ENCODE measurements at regions not wholly inside any gene's neighbourhood (a gene's known extent, or its start where the extent isn't known, plus 50 kb on each side); places are given as distances from the start of the nearest gene placed in this dataset.

GRCh38 chr10:43803791-43804190 lies 155.1 kb upstream of the ZNF32 start:
- TF ChIP-seq, protein P1, sequence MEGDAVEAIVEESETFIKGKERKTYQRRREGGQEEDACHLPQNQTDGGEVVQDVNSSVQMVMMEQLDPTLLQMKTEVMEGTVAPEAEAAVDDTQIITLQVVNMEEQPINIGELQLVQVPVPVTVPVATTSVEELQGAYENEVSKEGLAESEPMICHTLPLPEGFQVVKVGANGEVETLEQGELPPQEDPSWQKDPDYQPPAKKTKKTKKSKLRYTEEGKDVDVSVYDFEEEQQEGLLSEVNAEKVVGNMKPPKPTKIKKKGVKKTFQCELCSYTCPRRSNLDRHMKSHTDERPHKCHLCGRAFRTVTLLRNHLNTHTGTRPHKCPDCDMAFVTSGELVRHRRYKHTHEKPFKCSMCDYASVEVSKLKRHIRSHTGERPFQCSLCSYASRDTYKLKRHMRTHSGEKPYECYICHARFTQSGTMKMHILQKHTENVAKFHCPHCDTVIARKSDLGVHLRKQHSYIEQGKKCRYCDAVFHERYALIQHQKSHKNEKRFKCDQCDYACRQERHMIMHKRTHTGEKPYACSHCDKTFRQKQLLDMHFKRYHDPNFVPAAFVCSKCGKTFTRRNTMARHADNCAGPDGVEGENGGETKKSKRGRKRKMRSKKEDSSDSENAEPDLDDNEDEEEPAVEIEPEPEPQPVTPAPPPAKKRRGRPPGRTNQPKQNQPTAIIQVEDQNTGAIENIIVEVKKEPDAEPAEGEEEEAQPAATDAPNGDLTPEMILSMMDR (IDR thresholded peaks at IDR 0.05), result no peak
- no peak for TF ChIP-seq POLR2A (IDR thresholded peaks at IDR 0.05)
